ENCODE measurements at regions not wholly inside any gene's neighbourhood (a gene's known extent, or its start where the extent isn't known, plus 50 kb on each side); places are given as distances from the start of the nearest gene placed in this dataset.

- TF ChIP-seq, protein P1, sequence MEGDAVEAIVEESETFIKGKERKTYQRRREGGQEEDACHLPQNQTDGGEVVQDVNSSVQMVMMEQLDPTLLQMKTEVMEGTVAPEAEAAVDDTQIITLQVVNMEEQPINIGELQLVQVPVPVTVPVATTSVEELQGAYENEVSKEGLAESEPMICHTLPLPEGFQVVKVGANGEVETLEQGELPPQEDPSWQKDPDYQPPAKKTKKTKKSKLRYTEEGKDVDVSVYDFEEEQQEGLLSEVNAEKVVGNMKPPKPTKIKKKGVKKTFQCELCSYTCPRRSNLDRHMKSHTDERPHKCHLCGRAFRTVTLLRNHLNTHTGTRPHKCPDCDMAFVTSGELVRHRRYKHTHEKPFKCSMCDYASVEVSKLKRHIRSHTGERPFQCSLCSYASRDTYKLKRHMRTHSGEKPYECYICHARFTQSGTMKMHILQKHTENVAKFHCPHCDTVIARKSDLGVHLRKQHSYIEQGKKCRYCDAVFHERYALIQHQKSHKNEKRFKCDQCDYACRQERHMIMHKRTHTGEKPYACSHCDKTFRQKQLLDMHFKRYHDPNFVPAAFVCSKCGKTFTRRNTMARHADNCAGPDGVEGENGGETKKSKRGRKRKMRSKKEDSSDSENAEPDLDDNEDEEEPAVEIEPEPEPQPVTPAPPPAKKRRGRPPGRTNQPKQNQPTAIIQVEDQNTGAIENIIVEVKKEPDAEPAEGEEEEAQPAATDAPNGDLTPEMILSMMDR (IDR thresholded peaks at IDR 0.05), result no peak
- no peak overlapping the region for H3K27ac Mint-ChIP-seq
- H3K9me3 Mint-ChIP-seq, result no peaks in the 10 kb centered on the region
- no peaks in the 10 kb centered on the region for H3K27me3 Mint-ChIP-seq (ENCODE audit: low read depth, poor library complexity)
- no peak overlapping the region for H3K4me3 Mint-ChIP-seq
- DNase-seq, result no peak
- no peaks in the 10 kb centered on the region for H3K36me3 Mint-ChIP-seq (ENCODE audit: low read depth)
- H3K4me1 Mint-ChIP-seq, result no peaks in the 10 kb centered on the region
Observed at GRCh38 chr13:68988176-68988575, 1119.5 kb upstream of the ATXN8OS start.

- DNase-seq, result no peak
- Mint-ChIP-seq H3K4me3 (no peak overlapping the region), H3K4me1 (no peaks in the 10 kb centered on the region), H3K27ac (no peak overlapping the region), H3K9me3 (no peaks in the 10 kb centered on the region), H3K36me3 (ENCODE audit: low read depth) (no peaks in the 10 kb centered on the region), H3K27me3 (ENCODE audit: low read depth, poor library complexity) (no peaks in the 10 kb centered on the region)
- TF ChIP-seq, protein P1 (IDR thresholded peaks at IDR 0.05), result no peak
Observed at GRCh38 chr13:68987585-68987984, 1120.0 kb upstream of the ATXN8OS start.

- DNase-seq, result no peak
- H3K27ac Mint-ChIP-seq, result no peak overlapping the region
- no peaks in the 10 kb centered on the region for H3K9me3 Mint-ChIP-seq
- TF ChIP-seq, protein P1 (IDR thresholded peaks at IDR 0.05), result no peak
- H3K27me3 Mint-ChIP-seq (ENCODE audit: low read depth, poor library complexity), result no peaks in the 10 kb centered on the region
- no peak overlapping the region for H3K4me3 Mint-ChIP-seq
- H3K36me3 Mint-ChIP-seq (ENCODE audit: low read depth), result no peaks in the 10 kb centered on the region
- no peaks in the 10 kb centered on the region for H3K4me1 Mint-ChIP-seq
Observed at GRCh38 chr13:68984688-68985319, 1122.8 kb upstream of the ATXN8OS start.

GRCh38 chr13:68982961-68983619 is 1124.5 kb upstream of the ATXN8OS start:
- TF ChIP-seq, protein P1 (IDR thresholded peaks at IDR 0.05), result no peak
- Mint-ChIP-seq H3K27ac (no peak overlapping the region), H3K36me3 (ENCODE audit: low read depth) (no peaks in the 10 kb centered on the region), H3K4me3 (no peak overlapping the region), H3K4me1 (no peaks in the 10 kb centered on the region), H3K27me3 (ENCODE audit: low read depth, poor library complexity) (no peaks in the 10 kb centered on the region), H3K9me3 (no peaks in the 10 kb centered on the region)
- DNase-seq, result no peak

GRCh38 chr13:68976287-68976686 is 1131.3 kb upstream of the ATXN8OS start:
- H3K27ac Mint-ChIP-seq, result no peak overlapping the region

More at GRCh38 chr13:68976287-68976686, 1131.3 kb upstream of the ATXN8OS start:
- no peak overlapping the region for H3K4me3 Mint-ChIP-seq
- no peaks in the 10 kb centered on the region for H3K36me3 Mint-ChIP-seq (ENCODE audit: low read depth)
- no peaks in the 10 kb centered on the region for H3K4me1 Mint-ChIP-seq
- DNase-seq, result no peak
- no peaks in the 10 kb centered on the region for H3K9me3 Mint-ChIP-seq
- TF ChIP-seq, protein P1 (IDR thresholded peaks at IDR 0.05), result no peak
- H3K27me3 Mint-ChIP-seq (ENCODE audit: low read depth, poor library complexity), result no peaks in the 10 kb centered on the region

Data from nephron progenitor cell (in vitro differentiated cells).